ENCODE measurements at regions not wholly inside any gene's neighbourhood (a gene's known extent, or its start where the extent isn't known, plus 50 kb on each side); places are given as distances from the start of the nearest gene placed in this dataset.

DNA sequence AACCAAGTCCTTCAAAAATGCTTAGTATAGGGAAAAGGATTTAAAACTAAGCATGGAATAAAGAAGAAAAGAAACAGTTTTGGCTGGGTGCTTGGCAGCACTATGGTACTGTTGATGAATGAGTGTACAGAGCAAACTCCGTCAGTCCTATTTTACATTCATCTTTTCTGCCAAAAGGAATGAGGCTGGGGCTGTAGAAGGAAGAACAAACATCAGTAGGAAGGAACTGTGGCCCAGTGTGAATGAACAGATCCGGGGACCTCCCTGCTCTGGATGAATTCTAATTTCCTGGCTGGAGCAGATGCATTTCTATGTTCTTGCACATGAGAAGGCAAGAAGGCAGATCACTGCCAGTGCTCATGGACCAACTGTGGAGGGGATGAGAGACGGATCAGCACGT is 474.0 kb upstream of the MEIS1 start:
- TF ChIP-seq, protein P1, sequence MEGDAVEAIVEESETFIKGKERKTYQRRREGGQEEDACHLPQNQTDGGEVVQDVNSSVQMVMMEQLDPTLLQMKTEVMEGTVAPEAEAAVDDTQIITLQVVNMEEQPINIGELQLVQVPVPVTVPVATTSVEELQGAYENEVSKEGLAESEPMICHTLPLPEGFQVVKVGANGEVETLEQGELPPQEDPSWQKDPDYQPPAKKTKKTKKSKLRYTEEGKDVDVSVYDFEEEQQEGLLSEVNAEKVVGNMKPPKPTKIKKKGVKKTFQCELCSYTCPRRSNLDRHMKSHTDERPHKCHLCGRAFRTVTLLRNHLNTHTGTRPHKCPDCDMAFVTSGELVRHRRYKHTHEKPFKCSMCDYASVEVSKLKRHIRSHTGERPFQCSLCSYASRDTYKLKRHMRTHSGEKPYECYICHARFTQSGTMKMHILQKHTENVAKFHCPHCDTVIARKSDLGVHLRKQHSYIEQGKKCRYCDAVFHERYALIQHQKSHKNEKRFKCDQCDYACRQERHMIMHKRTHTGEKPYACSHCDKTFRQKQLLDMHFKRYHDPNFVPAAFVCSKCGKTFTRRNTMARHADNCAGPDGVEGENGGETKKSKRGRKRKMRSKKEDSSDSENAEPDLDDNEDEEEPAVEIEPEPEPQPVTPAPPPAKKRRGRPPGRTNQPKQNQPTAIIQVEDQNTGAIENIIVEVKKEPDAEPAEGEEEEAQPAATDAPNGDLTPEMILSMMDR (IDR thresholded peaks at IDR 0.05; ENCODE audit: insufficient read depth, low read depth, low read length): no peak
- no peak for TF ChIP-seq EZH2 (IDR thresholded peaks at IDR 0.05; ENCODE audit: insufficient read depth, low read length)
- FAIRE-seq (no peak), DNase-seq (ENCODE audit: low read depth) (no peak)
- Histone ChIP-seq H3K4me1 (ENCODE audit: insufficient read depth, low read length) (no peaks in the 10 kb centered on the region), H3K9ac (ENCODE audit: low read length) (no peak overlapping the region), H4K20me1 (ENCODE audit: insufficient read depth, low read length) (no peaks in the 10 kb centered on the region), H3K79me2 (ENCODE audit: insufficient read depth, low read length) (no peaks in the 10 kb centered on the region), H3K4me3 (ENCODE audit: insufficient read depth, low read depth, low read length) (no peak overlapping the region), H2AFZ (ENCODE audit: low read depth, low read length) (no peak overlapping the region), H3K4me2 (ENCODE audit: low read length) (no peak overlapping the region), H3K36me3 (ENCODE audit: insufficient read depth, low read length) (no peaks in the 10 kb centered on the region), H3K9me3 (ENCODE audit: insufficient read depth, low read depth, low read length) (no peaks in the 10 kb centered on the region), H3K27ac (ENCODE audit: low read depth, low read length) (no peak overlapping the region), H3K27me3 (ENCODE audit: insufficient read depth, low read length) (no peaks in the 10 kb centered on the region)
- H3K4me1 Mint-ChIP-seq (ENCODE audit: low read depth, unreplicated experiment): no peaks in the 10 kb centered on the region
- H3K27me3 Mint-ChIP-seq (ENCODE audit: low read depth, unreplicated experiment): peaks cover 11% of the 10 kb centered on the region
- no peaks in the 10 kb centered on the region for H3K36me3 Mint-ChIP-seq (ENCODE audit: low read depth, unreplicated experiment)
- H3K4me3 Mint-ChIP-seq (ENCODE audit: unreplicated experiment): no peak overlapping the region
- peaks cover 4% of the 10 kb centered on the region for H3K9me3 Mint-ChIP-seq (ENCODE audit: unreplicated experiment)
- H3K27ac Mint-ChIP-seq (ENCODE audit: unreplicated experiment): no peak overlapping the region

DNA sequence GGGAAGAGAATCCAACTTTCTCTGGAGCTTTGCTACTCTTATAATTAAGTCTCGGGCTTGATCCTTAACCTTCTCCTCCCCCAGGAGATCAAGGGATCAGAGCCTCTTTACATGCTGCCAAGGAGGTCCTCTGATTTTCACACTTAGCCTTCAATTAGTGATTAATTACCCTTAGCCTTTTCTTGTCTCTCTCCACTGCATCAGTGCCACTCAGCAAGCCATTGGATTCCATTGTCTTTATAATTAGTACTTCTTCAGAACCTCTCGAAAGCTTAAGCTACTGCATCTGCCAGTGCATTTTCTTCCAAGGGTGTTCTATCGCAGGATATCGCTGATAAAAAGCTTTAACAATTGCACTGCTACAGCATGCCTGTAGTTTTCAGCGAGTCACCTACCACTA is 477.0 kb upstream of the MEIS1 start:
- H3K9me3 ChIP-seq (ENCODE audit: insufficient read depth, low read depth, low read length): no peaks in the 10 kb centered on the region
- DNase-seq (ENCODE audit: low read depth): no peak
- H3K27ac ChIP-seq (ENCODE audit: low read depth, low read length): no peak overlapping the region
- no peak overlapping the region for H3K4me3 ChIP-seq (ENCODE audit: insufficient read depth, low read depth, low read length)
- no peak overlapping the region for H3K9ac ChIP-seq (ENCODE audit: low read length)
- no peak overlapping the region for H3K4me2 ChIP-seq (ENCODE audit: low read length)
- H3K36me3 ChIP-seq (ENCODE audit: insufficient read depth, low read length): no peaks in the 10 kb centered on the region
- H3K79me2 ChIP-seq (ENCODE audit: insufficient read depth, low read length): no peaks in the 10 kb centered on the region
- no peaks in the 10 kb centered on the region for H3K36me3 Mint-ChIP-seq (ENCODE audit: low read depth, unreplicated experiment)
- no peaks in the 10 kb centered on the region for H4K20me1 ChIP-seq (ENCODE audit: insufficient read depth, low read length)
- H3K27ac Mint-ChIP-seq (ENCODE audit: unreplicated experiment): no peak overlapping the region
- peaks cover 16% of the 10 kb centered on the region for H3K27me3 Mint-ChIP-seq (ENCODE audit: low read depth, unreplicated experiment)
- H3K4me1 Mint-ChIP-seq (ENCODE audit: low read depth, unreplicated experiment): no peaks in the 10 kb centered on the region
- H3K4me1 ChIP-seq (ENCODE audit: insufficient read depth, low read length): no peaks in the 10 kb centered on the region
- no peaks in the 10 kb centered on the region for H3K27me3 ChIP-seq (ENCODE audit: insufficient read depth, low read length)
- peaks cover 3% of the 10 kb centered on the region for H3K9me3 Mint-ChIP-seq (ENCODE audit: unreplicated experiment)
- no peak overlapping the region for H2AFZ ChIP-seq (ENCODE audit: low read depth, low read length)
- no peak overlapping the region for H3K4me3 Mint-ChIP-seq (ENCODE audit: unreplicated experiment)
- TF ChIP-seq, protein P1 (IDR thresholded peaks at IDR 0.05; ENCODE audit: insufficient read depth, low read depth, low read length): no peak
- TF ChIP-seq EZH2 (IDR thresholded peaks at IDR 0.05; ENCODE audit: insufficient read depth, low read length): no peak
- no peak for FAIRE-seq

DNA sequence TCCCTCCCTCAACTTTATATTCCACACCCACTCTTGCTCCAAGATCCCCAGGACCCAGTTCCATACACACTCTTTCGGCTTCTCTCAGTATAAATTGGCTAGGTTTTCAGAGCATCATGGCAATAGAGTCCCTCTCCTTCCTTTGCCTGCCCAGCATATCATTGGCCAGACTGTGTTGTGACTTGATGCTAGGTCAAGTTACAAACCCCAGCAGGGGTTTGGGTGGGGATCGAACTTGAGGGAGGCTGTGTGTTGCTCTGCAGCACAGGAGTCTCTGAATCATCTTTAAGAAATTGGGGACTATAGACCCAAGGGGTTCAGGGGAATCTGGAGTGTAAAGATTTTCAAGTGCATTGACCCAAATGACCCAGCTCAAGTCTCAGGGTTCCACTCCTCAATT is 477.5 kb upstream of the MEIS1 start:
- H3K27me3 Mint-ChIP-seq (ENCODE audit: low read depth, unreplicated experiment): peaks cover 16% of the 10 kb centered on the region
- no peak for FAIRE-seq

More for the DNA sequence above, 477.5 kb upstream of the MEIS1 start:
- Histone ChIP-seq H4K20me1 (ENCODE audit: insufficient read depth, low read length) (no peaks in the 10 kb centered on the region), H3K9ac (ENCODE audit: low read length) (no peak overlapping the region), H3K4me2 (ENCODE audit: low read length) (no peak overlapping the region), H3K27ac (ENCODE audit: low read depth, low read length) (no peak overlapping the region), H3K79me2 (ENCODE audit: insufficient read depth, low read length) (no peaks in the 10 kb centered on the region), H3K4me3 (ENCODE audit: insufficient read depth, low read depth, low read length) (no peak overlapping the region), H3K27me3 (ENCODE audit: insufficient read depth, low read length) (no peaks in the 10 kb centered on the region), H3K36me3 (ENCODE audit: insufficient read depth, low read length) (no peaks in the 10 kb centered on the region), H3K9me3 (ENCODE audit: insufficient read depth, low read depth, low read length) (no peaks in the 10 kb centered on the region), H2AFZ (ENCODE audit: low read depth, low read length) (no peak overlapping the region), H3K4me1 (ENCODE audit: insufficient read depth, low read length) (no peaks in the 10 kb centered on the region)
- TF ChIP-seq EZH2 (IDR thresholded peaks at IDR 0.05; ENCODE audit: insufficient read depth, low read length): no peak
- TF ChIP-seq, protein P1 (IDR thresholded peaks at IDR 0.05; ENCODE audit: insufficient read depth, low read depth, low read length): no peak
- Mint-ChIP-seq H3K27ac (ENCODE audit: unreplicated experiment) (no peak overlapping the region), H3K4me3 (ENCODE audit: unreplicated experiment) (no peak overlapping the region), H3K9me3 (ENCODE audit: unreplicated experiment) (peaks cover 3% of the 10 kb centered on the region), H3K36me3 (ENCODE audit: low read depth, unreplicated experiment) (no peaks in the 10 kb centered on the region), H3K4me1 (ENCODE audit: low read depth, unreplicated experiment) (no peaks in the 10 kb centered on the region)
- DNase-seq (ENCODE audit: low read depth): no peak
